ENCODE measurements at regions not wholly inside any gene's neighbourhood (a gene's known extent, or its start where the extent isn't known, plus 50 kb on each side); places are given as distances from the start of the nearest gene placed in this dataset.
"Not testable (repeated sequence)": the region's sequence is repeated elsewhere in the genome, so short reads cannot be mapped to it uniquely, and the experiment has no call there.

DNA sequence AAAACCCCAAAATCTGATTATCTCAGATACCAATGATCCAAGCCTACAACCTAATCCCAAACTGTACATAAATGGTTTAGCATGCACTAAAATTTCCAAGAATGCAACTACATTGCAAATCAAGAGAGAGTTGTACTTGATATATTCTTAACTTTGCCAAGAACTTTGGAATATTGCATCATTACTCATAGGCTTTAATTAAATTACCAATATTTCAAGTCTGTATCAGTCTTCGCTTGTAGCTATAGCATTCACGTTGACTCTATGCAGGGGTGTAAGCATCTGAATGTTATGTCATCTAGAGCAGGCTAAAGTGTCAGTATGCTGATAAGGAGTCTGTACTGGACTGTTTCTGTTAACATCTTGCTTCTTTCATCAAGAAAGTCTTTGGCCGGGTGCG is 56.3 kb downstream of the FOXI3 start:
- TF ChIP-seq CTCF (IDR thresholded peaks at IDR 0.05; ENCODE audit: insufficient read depth, low read depth, low read length) (no peak), EZH2 (IDR thresholded peaks at IDR 0.05; ENCODE audit: insufficient read depth, low read length) (no peak)
- no peak overlapping the region for H3K4me2 ChIP-seq (ENCODE audit: low read length)
- no peak overlapping the region for H3K27ac Mint-ChIP-seq (ENCODE audit: unreplicated experiment)

GRCh38 chr2:88377641-88377991 is 74.9 kb downstream of the FOXI3 start:
- H3K27ac ChIP-seq (ENCODE audit: low read depth, low read length), result no peak overlapping the region
- no peak overlapping the region for H3K4me3 Mint-ChIP-seq (ENCODE audit: unreplicated experiment)
- no peaks in the 10 kb centered on the region for H3K36me3 ChIP-seq (ENCODE audit: insufficient read depth, low read length)
- no peak overlapping the region for H2AFZ ChIP-seq (ENCODE audit: low read depth, low read length)
- no peaks in the 10 kb centered on the region for H3K4me1 ChIP-seq (ENCODE audit: insufficient read depth, low read length)
- no peak for DNase-seq (ENCODE audit: low read depth)
- H3K27me3 Mint-ChIP-seq (ENCODE audit: low read depth, unreplicated experiment), result peaks cover 10% of the 10 kb centered on the region
- no peaks in the 10 kb centered on the region for H4K20me1 ChIP-seq (ENCODE audit: insufficient read depth, low read length)
- no peaks in the 10 kb centered on the region for H3K4me1 Mint-ChIP-seq (ENCODE audit: low read depth, unreplicated experiment)
- FAIRE-seq, result no peak
- H3K27me3 ChIP-seq (ENCODE audit: insufficient read depth, low read length), result no peaks in the 10 kb centered on the region
- H3K9me3 Mint-ChIP-seq (ENCODE audit: unreplicated experiment), result peaks cover 3% of the 10 kb centered on the region
- H3K79me2 ChIP-seq (ENCODE audit: insufficient read depth, low read length), result no peaks in the 10 kb centered on the region
- no peak for TF ChIP-seq CTCF (IDR thresholded peaks at IDR 0.05; ENCODE audit: insufficient read depth, low read depth, low read length)
- no peaks in the 10 kb centered on the region for H3K9me3 ChIP-seq (ENCODE audit: insufficient read depth, low read depth, low read length)
- no peaks in the 10 kb centered on the region for H3K36me3 Mint-ChIP-seq (ENCODE audit: low read depth, unreplicated experiment)
- no peak overlapping the region for H3K9ac ChIP-seq (ENCODE audit: low read length)
- H3K4me2 ChIP-seq (ENCODE audit: low read length), result no peak overlapping the region
- no peak overlapping the region for H3K4me3 ChIP-seq (ENCODE audit: insufficient read depth, low read depth, low read length)
- no peak overlapping the region for H3K27ac Mint-ChIP-seq (ENCODE audit: unreplicated experiment)

More for the DNA sequence above, 56.3 kb downstream of the FOXI3 start:
- H4K20me1 ChIP-seq (ENCODE audit: insufficient read depth, low read length), result no peaks in the 10 kb centered on the region
- Mint-ChIP-seq H3K36me3 (ENCODE audit: low read depth, unreplicated experiment) (no peaks in the 10 kb centered on the region), H3K4me3 (ENCODE audit: unreplicated experiment) (no peak overlapping the region), H3K9me3 (ENCODE audit: unreplicated experiment) (no peaks in the 10 kb centered on the region), H3K27me3 (ENCODE audit: low read depth, unreplicated experiment) (peaks cover 3% of the 10 kb centered on the region), H3K4me1 (ENCODE audit: low read depth, unreplicated experiment) (no peaks in the 10 kb centered on the region)
- no peak overlapping the region for H3K4me3 ChIP-seq (ENCODE audit: insufficient read depth, low read depth, low read length)
- H3K36me3 ChIP-seq (ENCODE audit: insufficient read depth, low read length), result no peaks in the 10 kb centered on the region
- H3K27me3 ChIP-seq (ENCODE audit: insufficient read depth, low read length), result no peaks in the 10 kb centered on the region
- H3K4me1 ChIP-seq (ENCODE audit: insufficient read depth, low read length), result no peaks in the 10 kb centered on the region
- no peaks in the 10 kb centered on the region for H3K79me2 ChIP-seq (ENCODE audit: insufficient read depth, low read length)
- H2AFZ ChIP-seq (ENCODE audit: low read depth, low read length), result no peak overlapping the region
- FAIRE-seq (no peak), DNase-seq (ENCODE audit: low read depth) (no peak)
- H3K27ac ChIP-seq (ENCODE audit: low read depth, low read length), result no peak overlapping the region
- H3K9ac ChIP-seq (ENCODE audit: low read length), result no peak overlapping the region
- H3K9me3 ChIP-seq (ENCODE audit: insufficient read depth, low read depth, low read length), result no peaks in the 10 kb centered on the region

GRCh38 chr2:88372042-88372441 is 80.5 kb downstream of the FOXI3 start:
- Histone ChIP-seq H2AFZ (ENCODE audit: low read depth, low read length) (no peak overlapping the region), H3K9me3 (ENCODE audit: insufficient read depth, low read depth, low read length) (no peaks in the 10 kb centered on the region), H4K20me1 (ENCODE audit: insufficient read depth, low read length) (no peaks in the 10 kb centered on the region), H3K9ac (ENCODE audit: low read length) (no peak overlapping the region), H3K36me3 (ENCODE audit: insufficient read depth, low read length) (no peaks in the 10 kb centered on the region), H3K27ac (ENCODE audit: low read depth, low read length) (no peak overlapping the region), H3K27me3 (ENCODE audit: insufficient read depth, low read length) (no peaks in the 10 kb centered on the region), H3K79me2 (ENCODE audit: insufficient read depth, low read length) (no peaks in the 10 kb centered on the region), H3K4me3 (ENCODE audit: insufficient read depth, low read depth, low read length) (no peak overlapping the region), H3K4me1 (ENCODE audit: insufficient read depth, low read length) (no peaks in the 10 kb centered on the region), H3K4me2 (ENCODE audit: low read length) (no peak overlapping the region)
- Mint-ChIP-seq H3K36me3 (ENCODE audit: low read depth, unreplicated experiment) (no peaks in the 10 kb centered on the region), H3K27me3 (ENCODE audit: low read depth, unreplicated experiment) (peaks cover 6% of the 10 kb centered on the region), H3K9me3 (ENCODE audit: unreplicated experiment) (no peaks in the 10 kb centered on the region), H3K4me1 (ENCODE audit: low read depth, unreplicated experiment) (no peaks in the 10 kb centered on the region), H3K4me3 (ENCODE audit: unreplicated experiment) (no peak overlapping the region), H3K27ac (ENCODE audit: unreplicated experiment) (no peak overlapping the region)
- FAIRE-seq (no peak), DNase-seq (ENCODE audit: low read depth) (no peak)
- TF ChIP-seq CTCF (IDR thresholded peaks at IDR 0.05; ENCODE audit: insufficient read depth, low read depth, low read length) (no peak), EZH2 (IDR thresholded peaks at IDR 0.05; ENCODE audit: insufficient read depth, low read length) (no peak)

DNA sequence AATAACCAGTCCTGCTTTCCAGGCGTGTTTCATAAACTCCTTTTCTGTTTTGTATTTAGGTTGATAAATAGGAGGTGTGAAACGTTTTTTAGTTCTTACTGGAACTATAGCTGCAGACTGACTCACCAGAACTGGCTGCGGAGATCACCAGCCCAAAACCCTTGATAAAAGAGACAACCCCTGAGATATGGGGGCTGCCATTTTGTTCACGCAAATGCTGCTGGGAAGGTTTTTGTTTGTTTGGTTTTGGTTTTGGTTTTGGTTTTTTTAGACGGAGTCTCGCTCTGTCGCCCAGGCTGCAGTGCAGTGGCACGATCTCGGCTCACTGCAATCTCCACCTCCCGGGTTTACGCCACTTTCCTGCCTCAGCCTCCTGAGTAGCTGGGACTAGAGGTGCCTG is 87.1 kb downstream of the FOXI3 start:
- H3K27ac ChIP-seq (ENCODE audit: low read depth, low read length); H4K20me1 ChIP-seq (ENCODE audit: insufficient read depth, low read length); H3K9ac ChIP-seq (ENCODE audit: low read length); H3K4me2 ChIP-seq (ENCODE audit: low read length); H3K27ac Mint-ChIP-seq (ENCODE audit: unreplicated experiment); H3K27me3 Mint-ChIP-seq (ENCODE audit: low read depth, unreplicated experiment); H3K4me1 Mint-ChIP-seq (ENCODE audit: low read depth, unreplicated experiment); DNase-seq (ENCODE audit: low read depth); H3K36me3 ChIP-seq (ENCODE audit: insufficient read depth, low read length); H2AFZ ChIP-seq (ENCODE audit: low read depth, low read length); H3K79me2 ChIP-seq (ENCODE audit: insufficient read depth, low read length); H3K27me3 ChIP-seq (ENCODE audit: insufficient read depth, low read length); H3K4me1 ChIP-seq (ENCODE audit: insufficient read depth, low read length); H3K36me3 Mint-ChIP-seq (ENCODE audit: low read depth, unreplicated experiment); H3K9me3 Mint-ChIP-seq (ENCODE audit: unreplicated experiment); H3K4me3 Mint-ChIP-seq (ENCODE audit: unreplicated experiment); FAIRE-seq; H3K9me3 ChIP-seq (ENCODE audit: insufficient read depth, low read depth, low read length); H3K4me3 ChIP-seq (ENCODE audit: insufficient read depth, low read depth, low read length): not testable (repeated sequence)
